A673 (cell line): ENCODE measurements at regions not wholly inside any gene's neighbourhood (a gene's known extent, or its start where the extent isn't known, plus 50 kb on each side); places are given as distances from the start of the nearest gene placed in this dataset.

ENCODE experiments used
- BruUV-seq: library from RNA; stranded (reverse); fragments of 400-500 nt; replicated peaks from 2 replicates; lab custom pipeline; 2021; lab: Mats Ljungman, UMichigan
- CTCF ChIA-PET: fragments of 300-600 bp; sonication (Branson Sonifier 250); formaldehyde crosslinking; loops from one replicate; lab custom pipeline; 2022; ENCODE audit warnings: antibody characterized with exemption; lab: Charles Lee
- POLR2A ChIA-PET: fragments of 300-600 bp; sonication (Branson Sonifier 250); formaldehyde crosslinking; loops from one replicate; lab custom pipeline; 2022; ENCODE audit warnings: antibody characterized with exemption; ENCODE audit not compliant: low non-redundant PET; lab: Charles Lee
- DNase-seq: peaks from one replicate; pipeline ENCODE4 v3.0.0-alpha.2; 2015; ENCODE audit warnings: low spot score
- H3K27ac ChIP-seq: fragments of 200-600 bp; sonication (generic); 2 replicates; pipeline ENCODE4 v1.5.1; 2016; ENCODE audit warnings: mixed run types, low read depth, mild to moderate bottlenecking, mixed read lengths, antibody characterized with exemption, low read length; ENCODE audit not compliant: poor library complexity, severe bottlenecking
- H3K27me3 ChIP-seq: fragments of 200-600 bp; sonication (generic); replicated peaks from 2 replicates; pipeline ENCODE4 v1.6.1; 2017; ENCODE audit warnings: mixed run types, low read depth, mild to moderate bottlenecking, mixed read lengths, antibody characterized with exemption, low read length; ENCODE audit not compliant: insufficient read depth, poor library complexity
- H3K36me3 ChIP-seq: fragments of 200-600 bp; sonication (generic); 2 replicates; pipeline ENCODE4 v1.6.1; 2016; ENCODE audit warnings: mixed run types, mild to moderate bottlenecking, mixed read lengths, antibody characterized with exemption, low read length; ENCODE audit not compliant: insufficient read depth, poor library complexity, severe bottlenecking
- H3K4me1 ChIP-seq: fragments of 200-600 bp; sonication (generic); 2 replicates; pipeline ENCODE4 v1.6.1; 2017; ENCODE audit warnings: mixed run types, mild to moderate bottlenecking, mixed read lengths, antibody characterized with exemption, low read length; ENCODE audit not compliant: insufficient read depth, poor library complexity, severe bottlenecking
- H3K4me3 ChIP-seq: fragments of 200-600 bp; sonication (generic); 2 replicates; pipeline ENCODE4 v1.5.1; 2016; ENCODE audit warnings: low read depth, mixed run types, mild to moderate bottlenecking, mixed read lengths, low read length; ENCODE audit not compliant: poor library complexity, severe bottlenecking
- H3K9me3 ChIP-seq: fragments of 200-600 bp; sonication (generic); 2 replicates; pipeline ENCODE4 v1.6.1; 2016; ENCODE audit warnings: mixed run types, low read depth, mild to moderate bottlenecking, mixed read lengths, antibody characterized with exemption, low read length; ENCODE audit not compliant: poor library complexity, severe bottlenecking
- CTCF ChIP-seq: fragments of 300-800, 200-600 bp; sonication (generic); conservative IDR thresholded peaks from 2 replicates; pipeline ENCODE4 v1.5.1; 2017; ENCODE audit warnings: low read depth, mild to moderate bottlenecking, antibody characterized with exemption, low read length, moderate library complexity, mixed read lengths
- EZH2 ChIP-seq: fragments of 200-600 bp; sonication (generic); IDR thresholded peaks from 2 replicates; pipeline ENCODE4 v1.6.1; 2017; ENCODE audit warnings: borderline replicate concordance, low read depth, mild to moderate bottlenecking, mixed read lengths, antibody characterized with exemption, low read length; ENCODE audit not compliant: poor library complexity, severe bottlenecking
- intact Hi-C: fragments of 100-400 bp; cut with micrococcal nuclease; formaldehyde crosslinking; loops from one replicate; pipeline ENCODE4 v1.10.0; 2022; ENCODE audit not compliant: unreplicated experiment

GRCh38 chr21:17712887-17713286, 100.2 kb upstream of the BTG3 start:
- DNase-seq, result no peak

DNA sequence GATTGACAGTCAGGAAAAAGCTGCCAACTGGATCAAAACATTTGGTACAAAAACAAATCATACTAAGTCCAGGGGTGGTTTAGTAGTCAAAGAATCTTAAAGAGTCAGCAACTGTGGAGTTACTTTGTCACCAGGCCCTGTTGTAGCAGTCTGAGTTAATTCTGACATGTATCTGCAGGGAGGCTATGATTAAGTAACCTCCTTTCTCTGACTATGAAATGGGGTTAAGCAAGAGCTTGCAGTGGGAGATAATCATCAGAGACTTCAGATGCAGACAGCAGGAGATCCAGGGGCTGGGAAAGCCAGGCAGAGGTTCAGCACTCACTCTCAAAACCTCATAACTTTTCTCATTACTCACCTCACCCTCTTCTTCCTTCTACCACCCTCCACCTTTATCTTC, 99.2 kb upstream of the BTG3 start:
- H3K4me1 ChIP-seq, result no peaks in the 10 kb centered on the region
- POLR2A ChIA-PET, result no interaction called here
- TF ChIP-seq CTCF (no peak), EZH2 (no peak)
- BruUV-seq, result no TSS peak
- CTCF ChIA-PET, result no interaction called here
- intact Hi-C loops, result no loop called here
- no peak for DNase-seq
- H3K27me3 ChIP-seq, result no peaks in the 10 kb centered on the region
- no peak overlapping the region for H3K27ac ChIP-seq
- H3K9me3 ChIP-seq, result no peaks in the 10 kb centered on the region
- no peaks in the 10 kb centered on the region for H3K36me3 ChIP-seq
- H3K4me3 ChIP-seq, result no peak overlapping the region

More at GRCh38 chr21:17712887-17713286, 100.2 kb upstream of the BTG3 start:
- no peak overlapping the region for H3K27ac ChIP-seq
- ChIA-PET POLR2A (no interaction called here), CTCF (no interaction called here)
- intact Hi-C loops, result no loop called here
- H3K4me3 ChIP-seq, result no peak overlapping the region
- no peaks in the 10 kb centered on the region for H3K4me1 ChIP-seq
- no TSS peak for BruUV-seq
- no peaks in the 10 kb centered on the region for H3K36me3 ChIP-seq
- H3K9me3 ChIP-seq, result no peaks in the 10 kb centered on the region
- no peak for TF ChIP-seq EZH2
- TF ChIP-seq CTCF, result no peak
- H3K27me3 ChIP-seq, result no peaks in the 10 kb centered on the region

GRCh38 chr21:17709266-17709611, 96.5 kb upstream of the BTG3 start:
- H3K9me3 ChIP-seq, result peaks cover 5% of the 10 kb centered on the region
- H3K4me3 ChIP-seq, result no peak overlapping the region
- no peak for DNase-seq
- no peaks in the 10 kb centered on the region for H3K27me3 ChIP-seq
- TF ChIP-seq EZH2, result no peak
- ChIA-PET CTCF (no interaction called here), POLR2A (no interaction called here)
- BruUV-seq, result no TSS peak
- no peaks in the 10 kb centered on the region for H3K36me3 ChIP-seq
- H3K4me1 ChIP-seq, result no peaks in the 10 kb centered on the region
- H3K27ac ChIP-seq, result no peak overlapping the region
- intact Hi-C loops, result no loop called here

DNA sequence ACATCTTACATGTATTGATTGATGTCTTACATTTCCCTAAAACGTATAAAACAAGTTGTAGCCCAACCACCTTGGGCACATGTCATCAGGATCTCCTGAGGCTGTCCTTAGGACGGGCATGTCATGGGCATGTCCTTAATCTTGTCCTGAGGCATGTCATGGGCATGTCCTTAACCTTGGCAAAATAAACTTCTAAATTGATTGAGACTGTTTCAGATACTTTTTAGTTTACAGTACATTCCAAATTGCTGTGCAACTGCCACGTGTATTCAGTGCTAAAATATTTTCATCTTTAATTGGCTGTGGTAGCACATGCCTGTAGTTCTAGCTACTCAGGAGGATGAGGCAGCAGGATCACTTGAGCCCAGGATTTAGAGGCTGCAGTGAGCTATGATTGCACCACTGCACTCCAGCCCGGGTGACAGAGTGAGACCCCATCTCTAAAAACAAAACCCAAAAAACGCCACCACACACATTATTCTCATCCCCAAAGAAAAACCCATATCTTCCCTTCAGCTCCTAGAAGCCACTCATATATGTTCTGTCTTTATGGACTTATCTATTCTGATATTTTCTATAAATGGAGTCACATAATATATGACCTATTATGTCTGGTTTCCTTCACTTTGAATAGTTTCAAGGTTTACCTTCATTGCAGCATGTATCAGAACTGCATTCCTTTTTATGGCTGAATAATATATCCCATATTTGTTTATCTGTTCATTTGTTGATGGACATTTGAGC, 96.0 kb upstream of the BTG3 start:
- no peak for DNase-seq
- Histone ChIP-seq H3K9me3 (peaks cover 9% of the 10 kb centered on the region), H3K4me1 (no peaks in the 10 kb centered on the region), H3K36me3 (no peaks in the 10 kb centered on the region), H3K4me3 (no peak overlapping the region), H3K27ac (no peak overlapping the region), H3K27me3 (no peaks in the 10 kb centered on the region)
- ChIA-PET POLR2A (no interaction called here), CTCF (no interaction called here)
- BruUV-seq, result no TSS peak
- intact Hi-C loops, result no loop called here
- TF ChIP-seq EZH2 (no peak), CTCF (no peak)
